ENCODE measurements at regions not wholly inside any gene's neighbourhood (a gene's known extent, or its start where the extent isn't known, plus 50 kb on each side); places are given as distances from the start of the nearest gene placed in this dataset.
"Not testable (repeated sequence)": the region's sequence is repeated elsewhere in the genome, so short reads cannot be mapped to it uniquely, and the experiment has no call there.

GRCh38 chr4:77263976-77264375 is 107.0 kb downstream of the CCNG2 start:
- intact Hi-C loops (cut with DNase I); H3K27me3 ChIP-seq (ENCODE audit: control insufficient read depth, insufficient read depth); DNase-seq; H3K9me3 ChIP-seq (ENCODE audit: control insufficient read depth, low read length); H3K27ac ChIP-seq (ENCODE audit: low read length); H3K4me1 ChIP-seq (ENCODE audit: control insufficient read depth, insufficient read depth, low read length); ATAC-seq; H3K4me3 ChIP-seq (ENCODE audit: low read length): not testable (repeated sequence)
- WGBS, result 40% methylated on average over 4 of the region's 4 CpGs

GRCh38 chr4:77264826-77265225 is 107.8 kb downstream of the CCNG2 start:
- DNase-seq, result no peak
- H3K4me1 ChIP-seq (ENCODE audit: control insufficient read depth, insufficient read depth, low read length), result no peaks in the 10 kb centered on the region
- peaks cover 2% of the 10 kb centered on the region for H3K9me3 ChIP-seq (ENCODE audit: control insufficient read depth, low read length)
- 55% methylated on average over 2 of the region's 2 CpGs for WGBS
- intact Hi-C loops (cut with DNase I), result no loop called here
- H3K27ac ChIP-seq (ENCODE audit: low read length), result no peak overlapping the region
- no peak for ATAC-seq
- no peaks in the 10 kb centered on the region for H3K27me3 ChIP-seq (ENCODE audit: control insufficient read depth, insufficient read depth)
- no peak overlapping the region for H3K4me3 ChIP-seq (ENCODE audit: low read length)

- no peaks in the 10 kb centered on the region for H3K4me1 ChIP-seq (ENCODE audit: control insufficient read depth, insufficient read depth, low read length)
- H3K27ac ChIP-seq (ENCODE audit: low read length), result no peak overlapping the region
- intact Hi-C loops (cut with DNase I), result no loop called here
- no peaks in the 10 kb centered on the region for H3K9me3 ChIP-seq (ENCODE audit: control insufficient read depth, low read length)
- no peaks in the 10 kb centered on the region for H3K27me3 ChIP-seq (ENCODE audit: control insufficient read depth, insufficient read depth)
- no peak for DNase-seq
- ATAC-seq, result no peak
- H3K4me3 ChIP-seq (ENCODE audit: low read length), result no peak overlapping the region
- 63% methylated on average over 2 of the region's 2 CpGs for WGBS
Observed at GRCh38 chr4:77268108-77268507, 111.1 kb downstream of the CCNG2 start.

- DNase-seq (no peak), ATAC-seq (no peak)
- no peak overlapping the region for H3K4me3 ChIP-seq (ENCODE audit: low read length)
- no peak overlapping the region for H3K27ac ChIP-seq (ENCODE audit: low read length)
- no peaks in the 10 kb centered on the region for H3K4me1 ChIP-seq (ENCODE audit: control insufficient read depth, insufficient read depth, low read length)
- 81% methylated on average over 1 of the region's 1 CpG for WGBS
- intact Hi-C loops (cut with DNase I), result no loop called here
- H3K9me3 ChIP-seq (ENCODE audit: control insufficient read depth, low read length), result no peaks in the 10 kb centered on the region
- no peaks in the 10 kb centered on the region for H3K27me3 ChIP-seq (ENCODE audit: control insufficient read depth, insufficient read depth)
Observed at GRCh38 chr4:77269505-77269904, 112.5 kb downstream of the CCNG2 start.

- no peaks in the 10 kb centered on the region for H3K4me1 ChIP-seq (ENCODE audit: control insufficient read depth, insufficient read depth, low read length)
- DNase-seq, result no peak
- no peak for ATAC-seq
- intact Hi-C loops (cut with DNase I), result no loop called here
- no peak overlapping the region for H3K4me3 ChIP-seq (ENCODE audit: low read length)
- 61% methylated on average over 2 of the region's 2 CpGs for WGBS
- no peaks in the 10 kb centered on the region for H3K27me3 ChIP-seq (ENCODE audit: control insufficient read depth, insufficient read depth)
- H3K9me3 ChIP-seq (ENCODE audit: control insufficient read depth, low read length), result no peaks in the 10 kb centered on the region
- no peak overlapping the region for H3K27ac ChIP-seq (ENCODE audit: low read length)
Observed at GRCh38 chr4:77273412-77273811, 116.4 kb downstream of the CCNG2 start.

GRCh38 chr4:77279114-77279513 is 122.1 kb downstream of the CCNG2 start:
- intact Hi-C loops (cut with DNase I); H3K27me3 ChIP-seq (ENCODE audit: control insufficient read depth, insufficient read depth); H3K4me3 ChIP-seq (ENCODE audit: low read length); H3K4me1 ChIP-seq (ENCODE audit: control insufficient read depth, insufficient read depth, low read length); DNase-seq; ATAC-seq; H3K27ac ChIP-seq (ENCODE audit: low read length); H3K9me3 ChIP-seq (ENCODE audit: control insufficient read depth, low read length): not testable (repeated sequence)
- WGBS, result 61% methylated on average over 2 of the region's 2 CpGs

GRCh38 chr4:77282305-77282704 is 125.3 kb downstream of the CCNG2 start:
- intact Hi-C loops (cut with DNase I), result no loop called here

GRCh38 chr4:77284036-77284435 is 127.0 kb downstream of the CCNG2 start:
- intact Hi-C loops (cut with DNase I), result no loop called here

More at GRCh38 chr4:77282305-77282704, 125.3 kb downstream of the CCNG2 start:
- Histone ChIP-seq H3K27ac (ENCODE audit: low read length) (no peak overlapping the region), H3K4me3 (ENCODE audit: low read length) (no peak overlapping the region), H3K9me3 (ENCODE audit: control insufficient read depth, low read length) (no peaks in the 10 kb centered on the region), H3K27me3 (ENCODE audit: control insufficient read depth, insufficient read depth) (no peaks in the 10 kb centered on the region), H3K4me1 (ENCODE audit: control insufficient read depth, insufficient read depth, low read length) (no peaks in the 10 kb centered on the region)
- ATAC-seq (no peak), DNase-seq (no peak)
- WGBS, result 40% methylated on average over 3 of the region's 3 CpGs

GRCh38 chr4:77286906-77287305 is 129.9 kb downstream of the CCNG2 start:
- WGBS, result 80% methylated on average over 1 of the region's 1 CpG

More at GRCh38 chr4:77284036-77284435, 127.0 kb downstream of the CCNG2 start:
- Histone ChIP-seq H3K4me3 (ENCODE audit: low read length) (no peak overlapping the region), H3K4me1 (ENCODE audit: control insufficient read depth, insufficient read depth, low read length) (no peaks in the 10 kb centered on the region), H3K27me3 (ENCODE audit: control insufficient read depth, insufficient read depth) (no peaks in the 10 kb centered on the region), H3K9me3 (ENCODE audit: control insufficient read depth, low read length) (no peaks in the 10 kb centered on the region), H3K27ac (ENCODE audit: low read length) (no peak overlapping the region)
- 33% methylated on average over 2 of the region's 2 CpGs for WGBS
- ATAC-seq (no peak), DNase-seq (no peak)

GRCh38 chr4:77293426-77293825 is 136.4 kb downstream of the CCNG2 start:
- H3K4me3 ChIP-seq (ENCODE audit: low read length), result no peak overlapping the region
- no peaks in the 10 kb centered on the region for H3K27me3 ChIP-seq (ENCODE audit: control insufficient read depth, insufficient read depth)
- H3K9me3 ChIP-seq (ENCODE audit: control insufficient read depth, low read length), result no peaks in the 10 kb centered on the region
- DNase-seq (no peak), ATAC-seq (no peak)
- intact Hi-C loops (cut with DNase I), result no loop called here
- H3K4me1 ChIP-seq (ENCODE audit: control insufficient read depth, insufficient read depth, low read length), result no peaks in the 10 kb centered on the region
- no peak overlapping the region for H3K27ac ChIP-seq (ENCODE audit: low read length)

More at GRCh38 chr4:77286906-77287305, 129.9 kb downstream of the CCNG2 start:
- no peak for DNase-seq
- no peak for ATAC-seq
- H3K4me1 ChIP-seq (ENCODE audit: control insufficient read depth, insufficient read depth, low read length), result no peaks in the 10 kb centered on the region
- H3K27me3 ChIP-seq (ENCODE audit: control insufficient read depth, insufficient read depth), result no peaks in the 10 kb centered on the region
- H3K27ac ChIP-seq (ENCODE audit: low read length), result no peak overlapping the region
- intact Hi-C loops (cut with DNase I), result no loop called here
- H3K9me3 ChIP-seq (ENCODE audit: control insufficient read depth, low read length), result no peaks in the 10 kb centered on the region
- H3K4me3 ChIP-seq (ENCODE audit: low read length), result no peak overlapping the region

- DNase-seq, result peak in 1 of 3 donors; percentile 38
- H3K27ac ChIP-seq (ENCODE audit: low read length); H3K9me3 ChIP-seq (ENCODE audit: control insufficient read depth, low read length); H3K4me3 ChIP-seq (ENCODE audit: low read length); H3K27me3 ChIP-seq (ENCODE audit: control insufficient read depth, insufficient read depth); ATAC-seq; H3K4me1 ChIP-seq (ENCODE audit: control insufficient read depth, insufficient read depth, low read length); intact Hi-C loops (cut with DNase I): not testable (repeated sequence)
- 42% methylated on average over 3 of the region's 3 CpGs for WGBS
Observed at GRCh38 chr4:77300996-77301395, 144.0 kb downstream of the CCNG2 start.

- 42% methylated on average over 2 of the region's 2 CpGs for WGBS
- Histone ChIP-seq H3K4me1 (ENCODE audit: control insufficient read depth, insufficient read depth, low read length) (no peaks in the 10 kb centered on the region), H3K27ac (ENCODE audit: low read length) (no peak overlapping the region), H3K27me3 (ENCODE audit: control insufficient read depth, insufficient read depth) (no peaks in the 10 kb centered on the region), H3K9me3 (ENCODE audit: control insufficient read depth, low read length) (no peaks in the 10 kb centered on the region), H3K4me3 (ENCODE audit: low read length) (no peak overlapping the region)
- intact Hi-C loops (cut with DNase I), result no loop called here
- ATAC-seq, result no peak
- DNase-seq, result no peak
Observed at GRCh38 chr4:77305766-77306165, 148.8 kb downstream of the CCNG2 start.

All from right cardiac atrium (tissue), 5 donors.